CD4-positive, alpha-beta T cell treated with Interleukin-4 for 1 hour (primary cell): ENCODE measurements at regions not wholly inside any gene's neighbourhood (a gene's known extent, or its start where the extent isn't known, plus 50 kb on each side); places are given as distances from the start of the nearest gene placed in this dataset.

Experiments used
- DNase-seq, 2 donors: peaks; one replicate each; pipeline ENCODE4 v3.0.0-alpha.2; 2020 to 2022

DNA sequence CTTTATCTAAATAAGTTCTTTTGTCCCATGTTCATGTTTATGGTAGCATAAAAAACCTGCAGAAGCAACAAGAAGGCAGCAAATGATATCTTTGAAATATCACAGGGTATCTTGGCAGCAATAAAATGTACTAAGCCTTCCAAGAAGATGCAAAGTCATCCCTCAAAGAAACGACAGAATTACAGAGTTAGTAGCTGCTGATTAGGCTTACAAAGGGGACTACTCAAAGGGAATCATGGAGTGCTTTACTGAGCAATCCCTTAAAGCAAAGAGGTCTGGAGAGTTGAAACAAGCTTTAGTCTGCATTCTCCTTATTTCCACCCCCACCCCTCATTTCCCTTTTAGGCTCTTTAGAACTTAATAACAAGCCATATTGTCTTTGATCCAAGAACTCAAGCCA is 935.0 kb downstream of the SQOR start:
- no peak for DNase-seq

DNA sequence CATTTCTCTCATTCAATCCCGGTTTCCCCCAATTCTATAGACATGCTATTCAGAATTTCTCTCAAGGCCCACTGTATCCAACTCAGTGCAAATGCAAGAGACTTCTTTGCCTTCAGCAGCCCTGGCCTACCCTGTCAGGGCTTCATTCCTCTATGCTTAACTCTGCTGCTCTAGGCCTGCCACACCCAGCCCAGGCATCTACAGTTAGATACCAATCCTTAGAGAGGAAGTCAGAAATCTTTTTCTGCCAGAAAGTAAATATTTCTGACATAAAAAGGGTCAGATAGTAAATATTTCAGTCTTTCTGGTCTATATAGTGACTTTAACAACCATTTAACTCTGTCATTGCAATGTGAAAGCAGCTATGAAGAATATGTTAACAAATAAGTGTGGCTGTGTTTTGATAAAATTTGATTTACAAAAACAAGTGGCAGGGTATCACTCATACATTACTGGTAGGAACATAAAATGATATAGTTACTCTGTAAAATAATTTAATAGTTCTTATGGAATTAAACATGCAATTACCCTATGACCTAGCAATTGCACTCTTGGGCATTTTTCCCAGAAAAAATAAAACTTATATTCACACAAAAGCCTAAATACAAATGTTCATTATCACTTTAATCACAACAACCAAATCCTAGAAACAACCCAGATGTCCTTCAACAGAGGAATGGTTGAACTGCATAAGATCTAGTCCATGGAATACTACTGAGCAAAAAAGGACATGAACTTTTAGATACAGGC is 942.0 kb downstream of the SQOR start:
- DNase-seq, result no peak

DNA sequence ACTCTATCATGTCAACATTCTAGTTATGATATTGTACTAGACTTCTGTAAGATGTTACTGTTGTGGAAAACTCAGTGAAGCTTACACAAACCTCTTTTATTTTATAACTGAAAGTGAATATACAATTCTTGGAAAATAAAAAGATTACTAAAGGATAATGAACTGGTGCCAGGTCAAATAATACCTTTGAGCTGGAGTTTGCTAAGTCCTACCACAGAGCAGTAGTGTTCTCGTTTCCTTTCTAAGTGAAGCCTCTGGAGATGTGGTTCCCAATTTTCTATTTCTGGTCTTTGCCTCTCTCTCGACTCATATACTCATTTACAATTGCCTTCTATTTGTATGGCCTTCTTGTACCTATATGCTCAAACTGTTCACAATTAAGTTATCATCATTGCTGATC is 942.9 kb downstream of the SQOR start:
- DNase-seq, result no peak

DNA sequence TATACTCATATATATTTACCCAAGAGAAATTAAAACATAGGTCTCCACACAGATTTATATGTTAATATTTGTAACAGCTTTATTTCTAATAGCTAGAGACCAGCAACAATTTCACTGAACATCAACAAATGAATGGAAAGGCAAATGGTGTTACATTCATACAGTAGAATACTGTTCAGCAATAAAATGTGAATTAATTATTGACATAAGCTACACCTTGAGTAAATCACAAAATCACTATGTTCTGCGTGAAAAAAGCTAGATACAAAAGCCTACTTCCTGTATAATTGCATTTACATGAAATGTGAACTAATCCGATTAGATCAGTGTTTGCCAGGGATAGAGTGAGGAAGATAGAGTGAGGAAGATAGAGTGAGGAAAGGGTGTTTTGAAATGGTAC is 945.7 kb downstream of the SQOR start:
- no peak for DNase-seq

DNA sequence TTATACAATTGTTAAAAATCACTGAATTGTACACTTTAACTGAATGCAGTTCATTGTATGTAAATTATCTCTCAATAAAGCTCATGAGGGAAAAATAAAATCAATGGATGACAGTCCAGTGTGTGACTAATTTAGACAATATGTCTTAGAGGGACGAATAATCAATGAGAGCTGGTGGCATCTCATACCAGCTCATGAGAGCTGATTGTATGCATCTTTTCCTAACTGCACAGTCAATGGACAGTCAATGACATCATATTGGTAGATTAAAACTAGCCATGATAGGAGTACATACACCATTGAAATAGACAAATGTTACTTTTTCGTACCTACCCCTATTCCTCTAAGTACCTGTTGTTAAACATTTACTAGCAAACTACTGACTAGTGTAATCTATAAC is 946.1 kb downstream of the SQOR start:
- DNase-seq, result no peak

DNA sequence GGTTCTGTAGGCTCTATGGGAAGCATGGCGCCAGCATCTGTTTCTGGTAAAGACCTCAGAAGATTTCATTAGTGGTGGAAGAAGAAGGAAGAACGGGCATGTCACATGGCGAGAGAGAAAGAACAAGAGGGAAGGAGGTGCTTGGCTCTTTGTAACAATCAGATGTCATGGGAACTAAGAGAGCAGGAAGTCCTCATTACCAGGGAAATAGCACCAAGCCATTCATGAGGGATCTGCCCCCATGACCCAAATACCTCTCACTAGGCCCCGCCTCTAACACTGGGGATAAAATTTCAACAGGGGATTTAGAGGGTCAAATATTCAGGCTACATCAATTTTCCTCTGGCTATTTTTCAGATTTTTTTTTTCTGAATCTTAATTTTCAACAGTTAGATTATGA is 954.3 kb downstream of the SQOR start:
- DNase-seq, result no peak

DNA sequence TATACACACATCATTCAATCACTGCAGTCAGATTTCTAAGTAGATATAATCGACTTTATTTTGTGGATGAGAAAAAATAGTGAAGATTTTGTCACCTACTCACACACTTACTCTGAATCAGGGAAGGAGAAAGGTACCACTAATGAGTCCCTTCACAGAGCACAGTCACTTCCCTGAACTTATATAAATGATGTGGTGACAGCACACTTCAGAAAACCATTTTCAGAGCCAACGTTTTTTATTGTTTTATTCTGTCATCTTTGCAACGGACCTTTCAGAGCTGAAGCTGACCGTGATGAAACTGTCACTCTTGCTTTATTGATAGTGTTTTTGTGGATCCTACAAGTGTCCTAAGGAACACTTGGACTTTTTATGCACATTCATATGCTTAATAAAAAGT is 956.6 kb downstream of the SQOR start:
- no peak for DNase-seq

DNA sequence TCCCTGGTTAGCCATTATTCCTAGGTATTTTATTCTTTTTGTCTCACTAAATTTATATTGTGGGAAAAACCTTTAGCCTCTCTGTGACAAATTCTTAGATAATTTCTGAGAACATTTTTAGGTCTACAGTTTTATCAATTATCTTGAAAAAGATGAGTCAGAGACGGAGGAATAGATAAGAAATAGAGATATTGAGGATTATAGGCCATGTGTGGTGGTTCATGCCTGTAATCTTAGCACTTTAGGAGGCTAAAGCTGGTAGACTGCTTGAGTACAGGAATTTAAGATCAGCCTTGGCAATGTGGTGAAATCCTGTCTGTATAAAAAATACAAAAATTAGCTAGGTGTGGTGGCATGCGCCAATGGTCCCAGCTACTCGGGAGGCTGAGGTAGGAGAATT is 960.2 kb downstream of the SQOR start:
- no peak for DNase-seq

DNA sequence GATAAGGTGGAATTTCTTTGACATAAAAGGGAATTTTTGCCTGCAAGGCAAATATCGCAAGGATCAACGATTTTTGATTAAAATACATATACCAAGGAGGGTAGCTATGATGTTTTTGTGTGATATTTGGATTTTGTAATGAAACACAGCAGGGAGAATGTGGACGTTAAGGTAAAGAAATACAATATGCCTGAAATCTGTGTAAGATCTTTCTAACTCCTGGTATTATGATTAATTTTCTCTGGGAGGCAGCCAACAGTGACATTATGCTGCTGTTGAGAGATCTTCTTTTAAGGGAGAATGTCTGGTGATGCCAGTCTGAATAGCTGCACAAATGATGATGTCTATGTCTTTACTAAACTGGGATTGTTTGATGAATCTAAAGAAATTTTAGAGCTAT is 972.2 kb downstream of the SQOR start:
- DNase-seq, result no peak

DNA sequence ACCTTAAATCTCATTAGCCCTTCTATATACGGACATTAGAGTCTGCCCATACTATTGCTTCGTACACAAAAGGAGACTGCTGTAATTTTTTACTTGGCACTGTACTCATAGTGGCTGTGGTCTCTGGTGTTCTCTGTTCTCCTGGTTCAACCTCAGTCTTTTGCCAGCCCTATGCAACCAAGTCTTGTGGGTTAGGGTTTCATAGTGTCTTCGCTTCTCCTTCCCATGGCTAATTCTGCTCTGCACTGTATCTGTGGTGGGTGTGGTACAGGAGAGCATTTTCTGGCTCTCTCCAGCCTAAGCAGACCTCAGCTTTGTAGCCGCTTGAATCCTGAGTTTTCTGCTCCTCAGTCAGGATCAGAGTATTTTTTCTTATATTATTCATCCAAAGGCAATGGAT is 981.2 kb downstream of the SQOR start:
- DNase-seq, result no peak

DNA sequence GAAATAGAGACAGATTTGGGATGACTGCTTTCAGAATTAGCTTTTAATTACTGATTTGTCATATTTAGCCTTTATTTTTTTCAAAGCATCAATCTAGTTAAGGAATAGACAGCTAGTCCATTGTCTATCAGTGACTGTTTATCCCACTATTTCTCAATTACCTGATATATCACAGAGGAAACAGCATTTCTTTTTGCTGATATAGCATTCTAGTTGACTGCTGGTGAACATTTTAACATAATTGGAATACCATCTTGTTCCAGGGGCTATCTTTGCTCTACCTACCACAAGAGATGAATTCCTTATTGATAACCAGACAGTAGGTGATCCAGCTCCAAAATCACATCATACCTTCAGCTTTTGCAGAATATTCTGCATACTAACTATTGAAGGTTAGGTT is 982.7 kb downstream of the SQOR start:
- DNase-seq, result no peak

DNA sequence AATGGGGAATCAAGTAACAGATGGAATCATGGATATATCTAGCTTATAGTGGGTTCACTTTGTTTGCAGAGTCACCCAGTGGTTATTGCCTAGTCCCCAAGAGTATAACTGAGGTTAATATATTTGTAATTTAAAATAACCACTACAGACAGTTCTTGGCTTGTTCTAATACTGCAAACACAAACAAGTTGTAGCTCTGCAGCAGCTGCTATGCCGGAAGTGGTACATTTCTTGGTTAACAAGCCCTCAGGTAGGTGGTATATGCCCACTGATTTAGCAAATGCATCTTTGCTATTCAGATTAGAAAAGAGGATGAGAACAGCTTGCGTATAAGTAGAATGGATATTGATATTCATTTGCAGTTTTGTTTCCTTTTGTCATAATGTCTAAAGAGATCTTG is 984.2 kb downstream of the SQOR start:
- no peak for DNase-seq

DNA sequence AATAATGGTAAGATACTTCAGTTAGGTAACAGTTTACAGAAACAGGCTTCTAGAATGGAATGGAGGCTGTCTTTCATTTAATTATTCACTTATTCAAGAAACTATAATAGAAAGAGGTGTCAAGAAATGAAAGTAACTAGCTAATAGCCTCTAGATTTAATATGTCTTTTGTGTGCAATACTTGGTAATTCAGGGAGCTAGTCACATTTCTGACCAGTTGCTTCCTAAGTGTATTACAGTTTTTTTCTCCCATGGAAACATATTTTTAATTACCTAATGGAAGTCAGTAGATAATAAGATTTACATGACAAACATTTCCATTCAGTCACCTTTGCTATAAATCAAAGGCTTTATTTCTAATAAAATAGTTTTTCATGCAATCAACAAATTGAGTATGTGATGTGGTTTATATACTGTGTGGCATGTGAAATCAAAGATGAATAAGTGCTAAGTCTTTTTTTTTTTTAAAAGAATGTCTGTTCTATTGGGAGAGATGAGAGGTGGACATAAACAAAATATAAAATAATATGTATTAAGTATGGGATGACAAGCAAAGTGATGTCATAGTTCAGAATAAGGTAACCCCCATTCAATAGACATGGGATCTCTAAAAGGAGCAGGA is 985.7 kb downstream of the SQOR start:
- DNase-seq, result no peak

DNA sequence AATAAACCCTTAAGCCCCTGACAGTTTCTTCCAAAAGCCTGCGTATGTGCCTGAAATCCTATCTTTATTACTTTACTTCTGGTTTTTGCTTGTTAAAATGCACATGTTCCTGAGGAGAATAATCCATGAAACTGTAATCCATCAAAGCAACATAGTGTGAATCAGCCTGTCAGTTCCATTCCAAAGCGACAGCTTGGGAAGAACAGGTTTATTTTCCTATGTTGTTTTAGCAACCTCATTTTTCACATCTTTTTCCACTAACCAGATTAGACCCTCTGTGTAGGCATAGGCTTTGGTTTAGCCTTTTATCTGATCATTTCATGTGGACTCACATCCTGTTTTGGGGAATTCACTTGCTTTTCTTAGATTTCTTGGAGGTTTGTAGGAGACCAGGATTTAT is 988.0 kb downstream of the SQOR start:
- no peak for DNase-seq

DNA sequence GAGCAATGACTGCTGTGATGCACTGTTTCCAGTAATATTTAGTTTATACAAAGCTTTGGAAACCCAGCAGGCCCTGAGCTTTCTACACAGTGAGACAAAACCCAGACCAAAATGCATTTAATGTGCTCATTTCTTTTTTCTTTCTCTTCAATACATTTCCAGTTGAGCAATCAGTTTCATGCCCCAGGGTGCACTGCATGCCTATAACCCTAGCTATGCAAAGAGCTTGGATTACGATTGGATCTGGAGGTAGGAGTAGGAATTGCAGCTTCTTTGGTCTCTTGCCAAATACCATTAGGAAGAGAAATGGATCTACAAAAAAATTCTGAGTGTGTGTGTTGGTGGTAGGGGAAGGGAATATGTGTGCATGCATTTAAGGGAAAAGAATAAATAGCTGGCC is 1001.4 kb downstream of the SQOR start:
- no peak for DNase-seq

DNA sequence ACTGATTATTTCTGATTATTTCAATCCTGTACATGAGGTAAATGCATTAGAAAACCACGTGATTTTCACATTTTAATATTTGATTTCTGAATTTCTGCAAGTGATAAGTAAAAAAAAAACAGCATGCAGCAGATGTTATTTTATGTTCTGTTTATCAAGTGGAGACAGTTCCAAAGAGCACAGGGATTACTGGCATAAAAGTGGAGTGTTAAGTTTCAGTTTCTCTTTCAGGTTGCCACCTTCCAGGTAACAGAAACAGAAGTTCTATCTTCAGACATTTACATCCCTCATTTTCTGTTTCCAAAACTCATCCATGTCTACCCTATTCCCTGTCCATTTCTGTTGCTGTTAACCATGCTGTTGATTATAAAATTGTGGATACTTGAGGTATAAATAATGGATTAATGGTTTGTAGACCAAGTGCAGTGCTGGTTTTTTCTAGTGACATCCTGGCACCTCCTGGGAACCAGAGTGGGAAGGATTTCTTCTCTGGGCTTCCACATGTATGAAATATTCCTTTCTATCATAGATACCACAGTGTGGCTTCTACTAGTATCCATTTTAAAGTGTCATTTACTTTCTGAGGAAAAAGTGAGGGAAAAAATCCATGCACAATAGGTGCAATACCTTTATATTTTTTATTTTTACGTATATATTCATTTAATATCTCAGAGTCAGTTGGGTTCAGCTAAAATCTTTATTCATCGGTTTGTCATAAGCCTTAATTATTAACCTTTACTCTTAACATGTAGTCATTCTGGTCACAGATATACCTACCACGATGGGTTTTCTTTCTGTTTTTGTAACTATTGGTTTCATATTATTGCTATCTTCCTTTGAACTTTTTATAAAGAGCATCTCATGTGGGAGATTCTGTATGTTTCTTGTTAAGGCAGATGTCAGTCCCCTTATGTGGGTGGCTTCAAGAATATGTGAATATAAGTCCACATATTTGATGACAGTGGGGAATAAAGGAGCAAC is 1010.0 kb downstream of the SQOR start:
- no peak for DNase-seq

DNA sequence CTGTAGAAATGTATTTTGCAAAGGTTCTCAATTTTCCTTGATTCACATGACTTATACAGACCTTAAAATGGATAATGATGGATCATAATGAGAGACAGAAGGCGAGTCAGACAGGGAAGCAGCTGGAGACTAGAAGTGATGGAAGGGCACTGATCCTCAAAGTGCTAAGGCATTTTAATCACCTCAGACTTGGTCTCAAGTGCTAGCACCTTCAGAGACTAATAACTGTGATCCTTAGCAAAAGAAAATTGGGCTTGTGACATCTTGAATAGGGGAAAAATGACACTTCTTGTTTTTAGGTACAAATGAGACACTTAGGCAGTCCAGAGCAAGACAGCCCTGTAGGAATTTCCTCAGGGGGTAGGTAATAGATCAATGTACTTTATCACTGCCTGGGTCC is 1011.7 kb downstream of the SQOR start:
- no peak for DNase-seq

DNA sequence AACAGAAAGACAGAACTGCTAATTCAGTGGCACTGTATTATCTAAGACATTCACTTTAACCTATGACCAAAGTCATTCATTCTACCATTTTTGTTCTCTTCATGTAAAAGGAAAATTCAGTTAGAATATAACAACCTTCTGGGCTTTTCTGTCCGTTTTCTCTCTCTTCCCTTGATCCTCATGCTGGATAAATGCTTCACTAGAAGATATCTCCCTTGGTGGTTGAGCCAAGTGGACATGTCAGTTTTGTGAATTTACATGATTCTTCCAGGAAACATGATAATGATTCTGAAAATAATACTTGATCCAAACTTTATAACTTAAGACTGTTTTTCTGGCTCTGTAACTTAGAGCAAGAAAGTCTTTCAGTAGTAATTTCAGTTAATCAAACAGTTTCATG is 1012.2 kb downstream of the SQOR start:
- DNase-seq, result no peak

DNA sequence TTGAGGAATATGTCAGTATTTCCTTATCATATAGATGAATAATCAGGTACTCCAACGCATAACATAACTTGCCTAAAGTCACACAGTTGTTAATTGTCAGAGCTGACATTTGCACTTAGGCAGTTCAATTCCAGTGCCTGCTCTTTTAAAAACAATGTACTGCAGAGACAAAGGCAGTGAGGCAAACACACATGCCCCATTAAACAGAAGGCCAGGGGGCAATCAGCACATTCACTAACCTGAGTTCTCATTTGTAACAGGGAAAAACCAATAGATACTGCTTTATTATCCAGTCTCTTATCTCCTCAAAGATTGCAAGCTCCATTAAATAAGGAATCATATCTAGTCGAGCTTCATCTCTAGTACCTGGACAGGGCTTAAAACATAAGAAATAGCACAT is 1017.4 kb downstream of the SQOR start:
- no peak for DNase-seq

DNA sequence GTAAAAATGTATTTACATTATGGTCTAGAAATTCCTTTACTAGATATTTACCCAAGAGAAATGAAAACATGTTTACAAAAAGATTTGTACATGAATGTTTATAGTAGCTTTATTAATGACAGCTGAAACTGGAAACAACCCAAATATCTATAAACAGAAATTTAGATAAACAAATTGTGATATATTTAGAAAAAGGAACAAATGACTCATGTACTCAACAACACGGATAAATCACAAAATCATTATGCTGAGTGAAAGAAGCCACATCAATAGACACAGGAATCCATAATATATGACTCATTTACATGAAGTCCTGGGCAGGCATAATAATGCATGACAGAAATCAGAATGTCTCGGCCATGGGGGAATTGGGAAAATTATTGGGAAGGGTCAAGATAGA is 1020.2 kb downstream of the SQOR start:
- no peak for DNase-seq

DNA sequence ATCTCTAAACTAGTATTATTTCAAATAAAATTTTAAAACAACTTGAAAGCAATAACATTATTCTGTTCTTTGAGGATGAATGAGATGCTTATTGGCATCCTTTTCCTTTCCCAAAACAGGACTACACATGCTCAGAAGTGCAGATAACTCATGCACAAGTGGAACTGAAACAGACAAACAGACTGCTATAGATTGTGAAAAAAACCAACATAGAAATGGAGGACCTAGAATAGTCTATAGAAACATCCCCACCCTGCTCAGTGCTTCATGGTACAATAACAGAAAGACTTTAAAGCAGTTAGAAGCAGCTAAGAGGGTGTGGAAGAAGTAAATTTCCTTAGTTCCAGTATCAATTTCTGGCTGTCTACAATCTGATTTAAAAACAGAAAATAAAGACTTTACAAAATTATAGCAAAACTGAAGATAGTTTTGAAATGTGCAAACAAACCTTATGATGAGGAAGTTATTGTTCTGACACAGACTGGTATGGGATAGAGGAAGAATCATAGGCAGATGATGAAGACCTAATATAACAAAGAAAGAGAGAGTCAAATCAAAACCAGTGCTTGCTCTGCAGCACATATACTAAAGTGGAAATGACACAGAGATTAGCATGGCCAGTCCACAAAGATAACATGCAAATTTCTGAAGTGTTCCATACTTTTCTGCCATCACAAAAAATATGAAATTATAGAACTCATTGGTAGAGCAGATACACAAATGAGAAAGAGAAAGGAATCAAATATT is 1025.4 kb downstream of the SQOR start:
- no peak for DNase-seq

DNA sequence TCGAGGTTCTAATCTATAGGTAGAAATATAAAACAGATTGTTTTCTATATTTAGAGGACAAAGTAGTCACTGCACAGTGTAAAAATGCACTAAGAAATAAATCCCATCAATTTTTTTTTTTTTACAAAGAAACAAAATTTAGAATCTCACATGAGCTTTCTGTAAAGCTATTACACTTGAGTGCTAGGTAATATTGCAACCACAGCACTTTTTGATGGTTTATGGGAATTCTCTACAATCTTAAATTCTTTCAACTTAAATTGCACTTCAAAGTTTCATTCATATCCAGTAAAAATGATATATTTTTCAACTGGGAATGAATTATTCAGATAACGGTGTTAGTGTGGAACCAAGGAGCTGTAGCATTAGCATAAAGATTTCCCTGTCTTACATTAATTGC is 1035.4 kb downstream of the SQOR start:
- DNase-seq, result no peak

DNA sequence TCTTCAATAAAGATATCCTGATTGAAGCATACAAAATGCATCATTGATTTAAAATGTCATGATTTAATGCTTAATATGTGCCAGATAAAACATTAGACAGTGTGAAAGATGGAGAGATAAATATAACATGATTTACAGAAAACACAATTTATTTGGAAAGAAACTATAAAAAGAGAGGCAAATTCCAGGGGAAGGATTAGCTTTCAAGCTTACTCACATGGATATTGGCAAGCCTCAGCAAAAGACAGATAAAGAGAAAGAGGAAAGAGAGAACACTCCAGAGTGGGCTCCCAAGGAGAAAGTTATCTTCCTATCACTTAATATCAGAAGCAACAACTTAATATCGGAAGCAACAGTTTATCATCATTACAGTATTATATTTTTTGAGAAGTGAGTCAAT is 1036.5 kb downstream of the SQOR start:
- no peak for DNase-seq
